HL-60/S4 (cell line): ENCODE measurements at regions not wholly inside any gene's neighbourhood (a gene's known extent, or its start where the extent isn't known, plus 50 kb on each side); places are given as distances from the start of the nearest gene placed in this dataset.
"Not testable (repeated sequence)": the region's sequence is repeated elsewhere in the genome, so short reads cannot be mapped to it uniquely, and the experiment has no call there.

Experiments
- in situ Hi-C: fragments of 300-500 bp; cut with MboI; formaldehyde crosslinking; loops from 2 replicates; pipeline ENCODE4 v1.14.3; 2022; ENCODE audit warnings: low sequenced_read_pairs

DNA sequence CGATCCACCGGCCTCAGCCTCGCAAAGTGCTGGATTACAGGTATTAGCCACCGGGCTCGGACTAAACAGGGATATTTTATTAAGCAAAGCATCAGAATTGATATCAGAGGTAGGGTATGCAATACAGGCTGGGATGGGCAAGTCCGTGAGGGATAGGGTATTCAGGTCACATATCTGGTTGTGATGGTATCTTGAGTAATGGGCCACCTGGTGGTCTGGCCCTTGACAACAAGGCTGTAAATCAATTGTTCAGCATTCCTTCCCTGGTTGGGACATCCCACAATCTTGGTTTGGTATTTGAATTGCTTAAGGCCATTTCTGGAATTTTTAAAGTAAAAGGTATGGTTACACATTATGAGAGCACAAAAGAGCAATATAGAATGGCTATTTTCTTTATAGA, 1588.0 kb downstream of the SLITRK1 start:
- in situ Hi-C loops, result no loop called here

DNA sequence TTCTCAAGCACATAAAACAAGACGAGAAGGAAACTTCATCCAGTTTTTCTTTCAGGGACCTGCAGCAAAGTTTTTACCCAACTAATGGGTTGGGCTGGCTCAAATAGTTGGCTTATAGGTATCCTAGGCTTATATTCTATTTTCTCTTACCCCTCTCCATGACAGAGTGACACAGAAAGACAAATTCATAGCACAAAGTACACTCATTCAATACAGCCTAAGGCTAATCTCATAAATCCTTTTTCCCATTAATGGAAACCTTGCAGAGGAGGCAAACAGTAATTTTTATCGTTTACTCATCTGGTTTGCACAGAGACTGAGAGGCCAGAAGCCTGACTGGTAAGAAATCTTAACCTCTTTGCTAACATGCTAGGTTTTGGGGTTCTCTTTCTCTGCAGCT, 1589.9 kb downstream of the SLITRK1 start:
- in situ Hi-C loops, result no loop called here

DNA sequence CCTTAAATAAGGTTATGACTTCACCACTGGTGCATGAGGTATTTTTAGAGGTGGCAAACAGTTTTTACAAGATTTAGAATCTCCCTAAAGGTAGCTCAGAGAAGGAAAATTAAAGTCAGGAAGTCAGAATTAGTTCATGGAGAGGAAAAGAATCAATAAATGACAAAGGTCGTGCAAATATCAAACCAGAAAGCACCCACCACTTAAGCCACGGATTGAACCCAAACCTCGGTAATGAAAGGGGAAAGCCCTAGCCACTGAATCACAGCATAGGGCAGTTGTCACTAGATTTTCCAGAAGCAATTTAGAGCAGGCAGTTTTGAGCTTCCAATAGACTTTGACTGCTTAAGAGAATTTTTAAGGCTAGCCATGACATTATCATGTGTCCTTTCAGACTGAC, 1590.4 kb downstream of the SLITRK1 start:
- in situ Hi-C loops, result no loop called here

DNA sequence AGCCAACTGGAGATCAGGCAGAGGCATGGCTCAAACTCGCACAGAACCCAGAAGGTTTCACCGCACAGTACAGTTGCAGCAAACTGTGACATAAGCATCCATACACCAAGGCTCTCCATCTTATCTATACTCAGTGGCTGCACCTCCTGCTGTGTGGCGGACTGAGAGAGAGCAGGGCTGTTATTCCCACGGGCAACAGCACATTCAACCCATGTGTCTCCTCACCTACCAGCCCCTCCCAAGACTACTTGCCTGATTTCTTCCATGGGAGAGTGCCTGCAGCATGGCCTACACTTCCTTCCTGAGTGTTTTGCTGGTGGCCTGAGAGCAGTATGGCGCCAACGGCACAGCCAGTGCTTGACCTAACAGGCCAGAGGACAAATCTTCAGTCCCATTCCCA, 1606.6 kb downstream of the SLITRK1 start:
- in situ Hi-C loops, result no loop called here

DNA sequence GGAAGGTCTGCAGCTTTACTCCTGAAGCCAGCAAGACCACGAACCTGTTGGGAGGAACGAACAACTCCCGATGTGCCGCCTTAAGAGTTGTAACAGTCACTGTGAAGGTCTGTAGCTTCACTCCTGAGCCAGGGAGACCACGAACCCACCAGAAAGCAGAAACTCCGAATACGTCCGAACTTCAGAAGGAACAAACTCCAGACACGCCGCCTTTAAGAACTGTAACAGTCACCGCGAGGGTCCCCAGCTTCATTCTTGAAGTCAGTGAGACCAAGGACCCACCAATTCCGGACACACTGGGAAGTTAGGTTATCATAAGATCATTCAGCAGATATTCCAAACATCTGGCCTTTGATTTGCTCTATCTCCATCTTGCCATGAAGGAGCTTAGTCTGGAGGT, 1623.0 kb downstream of the SLITRK1 start:
- in situ Hi-C loops, result no loop called here

DNA sequence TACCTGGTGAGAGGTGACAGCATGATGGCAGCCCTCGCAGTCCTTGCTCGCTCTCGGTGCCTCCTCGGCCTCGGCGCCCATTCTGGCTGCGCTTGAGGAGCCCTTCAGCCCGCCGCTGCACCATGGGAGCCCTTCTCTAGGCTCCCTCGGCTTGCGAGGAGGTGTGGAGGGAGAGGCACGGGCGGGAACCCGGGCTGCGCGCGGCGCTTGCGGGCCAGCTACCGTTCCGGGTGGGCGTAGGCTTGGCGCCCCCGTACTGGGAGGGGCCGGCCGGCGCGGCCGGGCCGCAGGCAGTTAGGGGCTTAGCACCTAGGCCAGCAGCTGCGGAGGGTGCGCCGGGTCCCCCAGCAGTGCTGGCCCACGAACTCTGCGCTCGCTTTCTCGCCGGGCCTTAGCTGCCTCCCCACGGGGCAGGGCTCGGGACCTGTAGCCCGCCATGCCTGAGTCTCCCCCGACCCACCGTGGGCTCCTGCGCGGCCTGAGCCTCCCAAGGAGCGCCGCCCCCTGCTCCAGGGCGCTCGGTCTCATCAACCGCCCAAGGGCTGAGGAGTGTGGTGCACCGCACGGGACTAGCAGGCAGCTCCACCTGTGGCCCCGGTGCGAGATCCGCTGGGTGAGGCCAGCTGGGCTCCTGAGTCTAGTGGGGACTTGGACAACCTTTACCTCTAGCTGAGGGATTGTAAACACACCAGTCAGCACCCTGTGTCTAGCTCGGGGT, 1624.3 kb downstream of the SLITRK1 start:
- in situ Hi-C loops, result no loop called here

DNA sequence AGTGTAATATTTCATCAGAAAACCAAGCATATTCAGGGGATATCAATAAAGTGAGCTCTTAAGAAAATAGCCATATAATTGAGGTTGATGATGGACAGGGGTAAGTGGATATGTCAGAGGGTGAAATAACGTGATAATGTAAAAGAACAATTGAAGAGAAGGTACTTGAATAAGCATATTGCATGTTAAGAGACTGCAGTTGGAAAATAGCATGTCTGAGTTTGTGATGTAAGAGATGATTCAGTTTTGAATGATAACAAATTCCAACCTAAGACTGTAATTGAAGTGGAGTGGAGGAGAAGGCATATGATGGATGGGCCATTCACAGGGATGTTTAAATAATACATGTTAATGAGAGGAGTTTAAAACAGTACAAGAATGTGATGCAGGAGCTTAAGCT, 1633.5 kb downstream of the SLITRK1 start:
- in situ Hi-C loops, result no loop called here

DNA sequence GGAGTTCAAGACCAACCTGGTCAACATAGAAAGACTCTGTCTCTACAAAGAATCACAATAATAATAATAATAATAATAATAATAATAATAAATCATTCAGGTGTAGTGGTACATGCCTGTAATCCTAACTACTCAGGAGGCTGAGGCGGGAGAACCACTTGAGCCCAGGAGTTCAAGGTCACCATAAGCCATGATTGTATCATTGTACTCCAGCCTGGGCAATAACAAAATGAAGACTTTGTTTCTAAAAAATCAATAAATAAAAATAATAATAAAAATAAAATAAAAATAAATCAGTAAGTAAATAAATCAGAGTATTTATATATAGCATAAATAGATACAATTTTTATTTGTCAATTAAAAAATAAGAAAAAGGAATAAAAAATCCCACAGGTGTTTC, 1636.4 kb downstream of the SLITRK1 start:
- in situ Hi-C loops, result no loop called here

DNA sequence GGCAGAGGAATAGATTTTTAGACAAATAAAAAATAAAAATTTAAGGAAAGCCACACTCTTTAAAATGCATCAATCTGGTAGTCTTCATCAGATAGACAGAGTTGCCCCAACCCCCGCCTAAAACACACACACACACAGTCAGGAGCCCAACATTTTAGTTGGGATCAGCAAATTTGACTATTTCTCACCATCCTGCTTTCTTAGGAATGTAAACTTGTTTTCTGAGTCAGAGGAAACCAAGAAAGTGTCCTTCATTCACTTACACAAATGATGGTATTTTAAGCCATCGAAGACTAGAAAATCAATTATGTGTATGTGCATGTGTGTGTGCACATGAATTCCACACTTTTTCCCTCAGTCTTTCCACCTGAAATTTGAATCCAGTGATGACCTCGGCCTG, 1657.5 kb downstream of the SLITRK1 start:
- in situ Hi-C loops, result no loop called here

DNA sequence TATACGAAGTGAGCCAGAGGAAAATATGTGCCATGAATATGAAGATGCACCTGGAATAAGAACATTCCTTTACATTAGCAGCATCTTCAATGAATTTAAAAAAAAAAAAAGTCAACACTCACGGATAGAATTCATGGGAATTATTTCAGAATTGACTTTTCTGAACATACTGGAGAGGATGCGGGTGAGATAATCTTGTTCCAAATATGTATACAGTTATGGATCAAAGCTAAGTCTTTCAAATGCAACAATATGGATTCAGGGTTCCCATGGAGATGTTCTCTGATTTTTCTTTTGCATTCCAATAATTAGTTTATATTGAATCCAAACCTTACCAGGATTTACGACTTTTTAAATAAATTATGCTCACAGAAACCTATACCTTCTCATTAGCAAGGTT, 1660.7 kb downstream of the SLITRK1 start:
- in situ Hi-C loops, result no loop called here

DNA sequence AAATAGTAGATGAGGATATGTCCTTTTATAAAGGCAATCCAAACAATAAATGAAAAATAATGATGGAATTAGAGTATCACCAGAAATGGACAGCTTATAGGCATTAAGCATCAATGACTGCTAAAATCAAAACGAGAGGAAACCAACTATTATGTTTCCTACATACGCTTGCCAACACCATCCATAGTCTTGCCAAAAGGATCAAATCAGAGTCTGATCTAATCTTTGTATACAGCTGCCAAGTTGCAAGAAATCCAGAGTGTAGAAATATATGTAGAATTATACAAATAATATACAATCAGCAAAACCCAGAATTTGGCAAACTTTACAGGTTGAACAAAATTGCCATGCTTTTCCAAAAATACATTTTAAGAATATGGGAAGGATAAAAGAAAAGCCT, 1661.6 kb downstream of the SLITRK1 start:
- in situ Hi-C loops, result no loop called here

DNA sequence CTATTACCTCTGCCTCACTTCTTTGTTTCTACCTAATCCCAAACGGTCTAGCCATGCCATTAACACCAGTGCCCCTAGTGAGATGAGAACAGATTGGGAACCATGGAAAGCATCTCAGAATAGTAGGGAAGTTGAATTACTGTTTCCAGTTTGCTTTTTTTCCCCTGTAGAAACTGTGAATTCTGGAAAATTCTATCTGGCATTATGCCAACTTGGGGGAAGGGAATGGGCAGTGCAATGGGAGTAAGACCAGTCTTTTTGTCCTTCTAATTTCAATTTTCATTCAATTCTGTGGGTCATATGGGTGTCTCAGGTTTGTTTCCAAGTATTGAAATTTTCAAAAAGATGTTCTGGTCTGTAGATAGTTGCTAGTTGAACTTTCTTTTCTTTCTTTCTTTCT, 1666.1 kb downstream of the SLITRK1 start:
- in situ Hi-C loops, result no loop called here

DNA sequence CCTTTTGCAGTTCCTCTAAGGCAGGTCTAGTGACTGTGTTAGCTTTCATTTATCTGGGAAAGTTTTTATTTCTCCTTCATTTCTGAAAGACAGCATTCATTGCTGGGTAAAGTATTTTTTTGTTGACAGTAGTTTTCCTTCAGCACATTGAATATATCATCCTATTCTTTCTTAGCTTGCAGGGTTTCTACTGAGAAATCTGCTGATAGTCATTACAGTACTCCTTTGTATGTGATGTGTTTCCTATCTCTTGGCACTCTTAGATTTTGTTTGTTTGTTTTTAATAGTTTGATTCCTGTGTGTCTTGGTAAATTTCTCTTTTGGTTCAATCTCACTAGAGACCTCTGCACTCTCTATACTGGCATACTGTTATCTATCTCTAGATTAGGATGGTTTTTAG, 1667.9 kb downstream of the SLITRK1 start:
- in situ Hi-C loops, result no loop called here

DNA sequence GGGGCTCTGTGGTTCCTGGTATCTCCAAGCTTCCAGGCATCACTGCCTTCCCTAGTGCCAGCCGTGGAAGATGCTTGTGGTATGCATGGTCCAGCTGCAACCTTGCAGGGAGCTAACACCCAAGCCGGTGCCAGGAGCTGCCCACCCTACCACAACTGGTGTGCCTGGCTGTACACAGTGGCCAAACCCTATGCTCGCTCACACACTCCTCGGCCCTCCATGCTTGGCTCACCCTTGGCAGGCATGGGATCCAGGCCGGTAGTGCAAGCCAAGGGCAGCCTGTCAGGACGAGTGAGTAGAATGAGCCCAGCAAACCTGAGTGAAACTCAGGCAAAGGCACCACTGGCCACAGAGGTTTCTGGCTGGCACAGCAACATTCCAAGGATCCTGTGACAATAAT, 1676.0 kb downstream of the SLITRK1 start:
- in situ Hi-C loops, result no loop called here

DNA sequence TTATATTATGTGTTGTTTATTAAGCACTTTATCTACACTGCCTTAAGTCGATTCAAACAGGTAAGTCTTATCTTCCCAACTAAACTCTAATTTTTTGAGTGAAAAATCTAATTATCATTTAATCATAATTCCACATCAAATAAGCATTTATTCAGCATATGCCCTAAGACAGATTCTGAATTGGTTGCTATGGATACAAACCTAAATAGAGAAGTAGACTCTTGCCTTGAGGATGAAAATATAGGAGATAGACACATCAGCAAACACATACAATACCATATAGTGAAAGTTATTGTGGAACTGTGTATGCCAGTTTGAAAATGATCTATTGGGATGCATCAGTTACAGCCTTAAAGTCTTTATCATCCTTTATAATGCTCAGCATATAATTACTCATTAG, 1679.9 kb downstream of the SLITRK1 start:
- in situ Hi-C loops, result no loop called here

DNA sequence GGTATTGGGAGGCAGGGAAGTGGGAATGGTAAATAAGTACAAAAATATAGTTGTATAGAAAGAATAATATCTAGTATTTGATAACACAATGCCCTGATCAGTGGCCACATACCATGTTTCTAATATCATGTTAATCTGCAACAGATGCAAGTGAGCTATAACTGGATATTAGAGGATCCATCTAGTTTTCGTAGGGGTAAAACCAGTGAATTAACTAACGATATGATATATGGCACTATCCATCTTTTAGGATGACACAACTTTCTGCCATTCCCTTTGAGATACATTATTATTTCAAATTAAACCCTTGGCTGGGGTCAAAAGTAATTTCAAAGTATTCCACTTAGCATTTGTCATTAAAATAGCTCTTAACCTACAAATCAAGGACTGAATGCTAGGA, 1686.2 kb downstream of the SLITRK1 start:
- in situ Hi-C loops, result no loop called here

DNA sequence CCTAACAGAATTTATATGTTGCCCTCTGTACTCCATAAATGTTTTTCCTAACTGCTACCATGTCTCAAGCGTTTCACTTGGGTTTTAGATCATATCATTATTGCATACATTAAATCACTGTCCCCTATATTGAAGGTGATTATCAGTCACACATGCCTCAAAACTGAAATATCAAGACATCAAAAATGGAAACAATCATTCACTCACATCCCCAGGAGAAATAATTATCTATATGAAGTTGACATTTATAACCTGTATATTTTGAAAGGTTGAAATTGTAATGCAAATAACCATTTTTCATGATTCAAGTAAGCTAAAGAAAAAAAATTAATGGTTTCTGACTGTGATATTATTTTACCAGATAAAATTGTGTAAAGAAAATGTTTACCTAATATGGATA, 1695.0 kb downstream of the SLITRK1 start:
- in situ Hi-C loops, result no loop called here

DNA sequence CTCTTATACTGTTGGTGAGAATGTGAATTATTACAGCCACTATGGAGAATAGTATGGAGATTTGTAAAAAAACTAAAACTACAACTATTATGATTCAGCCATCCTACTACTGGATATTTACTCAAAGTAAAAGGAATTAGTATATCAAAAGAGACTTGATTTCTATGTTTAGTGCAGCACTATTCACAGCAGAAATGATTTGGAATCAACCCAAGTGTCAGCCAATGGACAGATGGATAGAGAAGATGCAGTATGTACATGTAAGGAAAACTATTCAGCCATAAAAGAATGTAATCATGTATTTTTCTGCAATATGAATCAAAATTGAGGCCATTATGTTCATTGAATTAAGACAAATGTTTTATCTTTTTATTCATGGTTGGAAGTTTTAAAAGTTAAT, 1705.5 kb downstream of the SLITRK1 start:
- in situ Hi-C loops, result no loop called here

DNA sequence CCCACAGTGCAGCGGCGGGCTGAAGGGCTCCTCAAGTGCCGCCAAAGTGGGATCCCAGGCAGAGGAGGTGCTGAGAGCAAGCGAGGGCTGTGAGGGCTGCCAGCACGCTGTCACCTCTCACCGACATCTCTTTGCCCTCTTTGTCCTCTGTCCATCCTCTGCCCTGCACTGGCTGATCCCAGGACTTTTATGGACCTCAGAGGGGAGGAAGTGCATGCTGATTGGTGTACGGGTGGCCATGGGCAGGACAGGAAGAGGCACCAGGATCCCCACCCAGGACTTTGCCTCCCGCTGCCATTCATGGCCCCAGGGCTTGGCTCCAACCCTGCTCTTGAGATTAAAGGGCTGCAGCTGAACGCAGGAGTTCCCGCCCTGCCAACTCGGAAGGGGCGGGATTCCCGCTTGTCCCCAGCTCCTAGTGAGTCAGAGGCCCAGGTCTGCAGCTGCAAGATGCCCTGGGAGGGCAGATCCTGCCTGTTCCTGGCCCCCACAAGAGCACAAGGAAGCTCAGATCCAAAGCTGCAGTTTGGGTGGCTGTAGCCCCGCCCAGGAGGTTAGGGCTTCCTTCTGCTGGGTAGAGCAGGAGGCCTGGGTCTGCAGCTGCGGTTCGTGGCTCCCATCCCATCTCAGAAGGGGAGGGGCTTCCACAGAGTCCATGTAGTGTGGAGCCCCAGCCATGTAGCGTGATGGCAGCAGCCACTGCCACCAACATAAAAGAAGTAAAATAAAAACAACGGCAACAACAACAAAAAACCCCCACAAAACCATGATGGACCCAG, 1716.7 kb downstream of the SLITRK1 start:
- in situ Hi-C loops, result no loop called here

DNA sequence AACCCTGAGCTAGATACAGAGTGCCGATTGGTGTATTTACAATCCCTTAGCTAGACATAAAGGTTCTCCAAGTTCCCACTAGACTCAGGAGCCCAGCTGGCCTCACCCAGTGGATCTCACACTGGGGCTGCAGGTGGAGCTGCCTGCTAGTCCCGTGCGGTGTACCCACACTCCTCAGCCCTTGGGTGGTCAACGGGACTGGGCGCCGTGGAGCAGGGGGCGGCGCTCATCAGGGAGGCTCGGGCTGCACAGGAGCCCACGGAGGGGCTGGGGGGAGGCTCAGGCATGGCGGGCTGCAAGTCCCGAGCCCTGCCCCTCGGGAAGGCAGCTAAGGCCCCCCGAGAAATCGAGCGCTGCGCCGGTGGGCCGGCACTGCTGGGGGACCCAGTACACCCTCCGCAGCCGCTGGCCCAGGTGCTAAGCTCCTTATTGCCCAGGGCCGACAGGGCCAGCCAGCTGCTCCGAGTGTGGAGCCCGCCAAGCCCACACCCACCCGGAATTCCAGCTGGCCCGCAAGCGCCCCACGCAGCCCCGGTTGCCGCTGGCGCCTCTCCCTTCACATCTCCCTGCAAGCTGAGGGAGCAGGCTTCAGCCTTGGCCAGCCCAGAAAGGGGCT, 1717.4 kb downstream of the SLITRK1 start:
- in situ Hi-C loops, result not testable (repeated sequence)

DNA sequence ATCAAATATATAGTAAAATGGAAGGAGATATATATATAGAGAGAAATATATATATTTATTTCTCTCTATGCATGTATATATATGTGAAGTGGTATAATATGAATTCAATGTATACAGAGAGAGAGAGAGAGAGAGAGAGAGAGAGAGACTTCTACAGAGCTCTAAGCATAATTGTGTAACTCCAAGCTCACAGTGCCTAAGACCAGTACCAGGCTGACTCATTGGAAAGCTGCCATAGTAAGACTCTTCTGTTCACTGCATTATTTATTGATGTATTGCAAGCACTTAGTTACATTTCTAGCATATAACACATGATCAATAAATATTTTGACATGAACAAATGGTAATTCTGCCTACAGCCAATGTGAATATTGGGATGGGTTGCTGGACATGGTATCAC, 1734.7 kb downstream of the SLITRK1 start:
- in situ Hi-C loops, result no loop called here

DNA sequence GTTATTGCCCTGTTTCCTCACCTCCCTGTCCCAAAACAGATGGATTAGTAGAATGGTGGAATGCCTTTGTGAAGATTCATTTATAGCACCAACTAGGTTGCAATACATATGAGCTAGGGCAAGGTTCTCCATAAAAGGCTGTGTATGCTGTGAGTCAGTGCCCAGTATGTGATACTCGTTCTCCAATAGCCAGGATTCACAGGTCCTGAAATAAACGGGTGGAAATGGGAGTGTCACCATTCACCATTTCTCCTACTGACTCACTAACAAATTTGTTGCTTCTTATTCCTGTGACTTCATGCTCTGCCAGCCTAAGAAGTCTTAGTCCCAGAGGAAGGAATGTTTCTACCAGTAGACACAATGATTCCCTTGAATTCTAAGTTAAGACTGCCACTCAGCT, 1745.4 kb downstream of the SLITRK1 start:
- in situ Hi-C loops, result no loop called here
